ENCODE measurements at regions not wholly inside any gene's neighbourhood (a gene's known extent, or its start where the extent isn't known, plus 50 kb on each side); places are given as distances from the start of the nearest gene placed in this dataset.

DNA sequence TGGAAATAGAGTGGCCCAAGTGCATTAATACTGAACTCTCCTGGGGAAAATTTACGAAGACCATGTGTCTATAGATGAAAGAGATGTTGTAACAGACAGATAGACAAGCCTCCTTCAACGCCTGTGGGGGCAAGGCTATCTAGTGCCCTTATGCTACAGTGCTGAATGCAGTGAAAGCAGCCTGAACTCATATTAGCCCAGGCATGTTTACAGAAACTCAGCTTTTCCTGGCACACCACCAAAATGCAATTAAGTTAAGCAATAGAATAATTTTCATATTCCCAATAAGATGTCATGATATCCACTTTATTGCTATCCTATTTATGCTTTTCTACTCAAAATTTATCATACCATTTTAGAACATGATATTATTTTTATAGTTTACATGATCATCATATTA, 277.0 kb downstream of the DIRAS2 start:
- Histone ChIP-seq H3K4me1 (ENCODE audit: control insufficient read depth, extremely low read depth, insufficient read depth, low read length) (no peaks in the 10 kb centered on the region), H3K4me3 (ENCODE audit: control insufficient read depth in 2 of 3, extremely low read depth in 1 of 3, insufficient read depth in 2 of 3, low read depth in 1 of 3, low read length in 3 of 3) (no peak overlapping the region), H3K9me1 (ENCODE audit: control insufficient read depth, extremely low read depth, insufficient read depth, low read length) (no peaks in the 10 kb centered on the region), H3K36me3 (ENCODE audit: control insufficient read depth in 2 of 2, extremely low read depth in 1 of 2, insufficient read depth in 2 of 2, low read length in 2 of 2) (no peaks in the 10 kb centered on the region), H2AFZ (ENCODE audit: control insufficient read depth, low read length) (no peak overlapping the region), H3K27me3 (ENCODE audit: control insufficient read depth, extremely low read depth, insufficient read depth, low read length) (no peaks in the 10 kb centered on the region), H3K79me2 (ENCODE audit: control insufficient read depth, insufficient read depth, low read length) (no peaks in the 10 kb centered on the region), H3K4me2 (ENCODE audit: control insufficient read depth, extremely low read depth, insufficient read depth, low read depth, low read length) (no peak overlapping the region), H3K9me3 (ENCODE audit: control insufficient read depth, low read depth, low read length) (no peaks in the 10 kb centered on the region), H3K27ac (ENCODE audit: control insufficient read depth, insufficient read depth, low read length) (no peak overlapping the region), H3K9ac (ENCODE audit: control insufficient read depth, extremely low read depth, insufficient read depth, low read length) (no peak overlapping the region), H4K20me1 (ENCODE audit: control insufficient read depth, extremely low read depth, insufficient read depth, low read length) (no peaks in the 10 kb centered on the region)
- DNase-seq (ENCODE audit: low read depth, low spot score) = no peak
- TF ChIP-seq EZH2 (IDR thresholded peaks at IDR 0.05; ENCODE audit: low read length) = no peak
- TF ChIP-seq, protein P1, sequence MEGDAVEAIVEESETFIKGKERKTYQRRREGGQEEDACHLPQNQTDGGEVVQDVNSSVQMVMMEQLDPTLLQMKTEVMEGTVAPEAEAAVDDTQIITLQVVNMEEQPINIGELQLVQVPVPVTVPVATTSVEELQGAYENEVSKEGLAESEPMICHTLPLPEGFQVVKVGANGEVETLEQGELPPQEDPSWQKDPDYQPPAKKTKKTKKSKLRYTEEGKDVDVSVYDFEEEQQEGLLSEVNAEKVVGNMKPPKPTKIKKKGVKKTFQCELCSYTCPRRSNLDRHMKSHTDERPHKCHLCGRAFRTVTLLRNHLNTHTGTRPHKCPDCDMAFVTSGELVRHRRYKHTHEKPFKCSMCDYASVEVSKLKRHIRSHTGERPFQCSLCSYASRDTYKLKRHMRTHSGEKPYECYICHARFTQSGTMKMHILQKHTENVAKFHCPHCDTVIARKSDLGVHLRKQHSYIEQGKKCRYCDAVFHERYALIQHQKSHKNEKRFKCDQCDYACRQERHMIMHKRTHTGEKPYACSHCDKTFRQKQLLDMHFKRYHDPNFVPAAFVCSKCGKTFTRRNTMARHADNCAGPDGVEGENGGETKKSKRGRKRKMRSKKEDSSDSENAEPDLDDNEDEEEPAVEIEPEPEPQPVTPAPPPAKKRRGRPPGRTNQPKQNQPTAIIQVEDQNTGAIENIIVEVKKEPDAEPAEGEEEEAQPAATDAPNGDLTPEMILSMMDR (optimal IDR thresholded peaks at IDR 0.05 in 1 of 3, IDR thresholded peaks at IDR 0.05 in 1 of 3, conservative IDR thresholded peaks at IDR 0.05 in 1 of 3; ENCODE audit: extremely low read depth in 1 of 3, insufficient read depth in 2 of 3, low read length in 3 of 3) = no peak
- no peak for FAIRE-seq
- dilution Hi-C loops (cut with MboI; ENCODE audit: extremely low pct_ligation_motif_present, low sequenced_read_pairs) = no loop called here

- Histone ChIP-seq H3K27me3 (ENCODE audit: control insufficient read depth, extremely low read depth, insufficient read depth, low read length) (no peaks in the 10 kb centered on the region), H4K20me1 (ENCODE audit: control insufficient read depth, extremely low read depth, insufficient read depth, low read length) (no peaks in the 10 kb centered on the region), H3K4me1 (ENCODE audit: control insufficient read depth, extremely low read depth, insufficient read depth, low read length) (no peaks in the 10 kb centered on the region), H2AFZ (ENCODE audit: control insufficient read depth, low read length) (no peak overlapping the region), H3K9me1 (ENCODE audit: control insufficient read depth, extremely low read depth, insufficient read depth, low read length) (no peaks in the 10 kb centered on the region), H3K79me2 (ENCODE audit: control insufficient read depth, insufficient read depth, low read length) (no peaks in the 10 kb centered on the region), H3K4me2 (ENCODE audit: control insufficient read depth, extremely low read depth, insufficient read depth, low read depth, low read length) (no peak overlapping the region), H3K27ac (ENCODE audit: control insufficient read depth, insufficient read depth, low read length) (no peak overlapping the region), H3K9me3 (ENCODE audit: control insufficient read depth, low read depth, low read length) (no peaks in the 10 kb centered on the region), H3K9ac (ENCODE audit: control insufficient read depth, extremely low read depth, insufficient read depth, low read length) (no peak overlapping the region), H3K36me3 (ENCODE audit: control insufficient read depth in 2 of 2, extremely low read depth in 1 of 2, insufficient read depth in 2 of 2, low read length in 2 of 2) (no peaks in the 10 kb centered on the region), H3K4me3 (ENCODE audit: control insufficient read depth in 2 of 3, extremely low read depth in 1 of 3, insufficient read depth in 2 of 3, low read depth in 1 of 3, low read length in 3 of 3) (no peak overlapping the region)
- dilution Hi-C loops (cut with MboI; ENCODE audit: extremely low pct_ligation_motif_present, low sequenced_read_pairs) = no loop called here
- no peak for FAIRE-seq
- no peak for DNase-seq (ENCODE audit: low read depth, low spot score)
- TF ChIP-seq, protein P1 (optimal IDR thresholded peaks at IDR 0.05 in 1 of 3, IDR thresholded peaks at IDR 0.05 in 1 of 3, conservative IDR thresholded peaks at IDR 0.05 in 1 of 3; ENCODE audit: extremely low read depth in 1 of 3, insufficient read depth in 2 of 3, low read length in 3 of 3) = no peak
- no peak for TF ChIP-seq EZH2 (IDR thresholded peaks at IDR 0.05; ENCODE audit: low read length)
Measured at GRCh38 chr9:90368241-90368640, 274.4 kb downstream of the DIRAS2 start.

All from keratinocyte (primary cell).